ENCODE measurements at regions not wholly inside any gene's neighbourhood (a gene's known extent, or its start where the extent isn't known, plus 50 kb on each side); places are given as distances from the start of the nearest gene placed in this dataset.

DNA sequence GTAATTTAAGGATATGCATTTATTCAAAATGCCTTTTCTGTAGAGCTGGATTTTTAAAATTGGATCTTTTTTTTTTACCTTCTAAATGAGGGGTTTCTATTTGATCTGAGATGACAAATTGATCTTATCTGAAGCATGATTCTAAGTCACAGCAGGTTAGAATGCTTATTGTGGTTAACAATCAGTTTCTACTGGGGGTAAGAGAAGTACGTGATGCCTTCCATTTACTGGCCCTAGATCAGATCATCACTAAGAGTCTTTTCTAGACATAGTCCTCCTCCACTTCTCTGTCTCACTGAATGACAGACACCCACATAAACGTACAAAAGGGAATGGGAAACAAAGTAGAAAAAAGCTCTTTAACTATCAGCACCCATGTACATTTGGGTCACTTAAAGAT is 231.9 kb downstream of the DMAC1 start (continued):
- no peak for TF ChIP-seq HDAC6 (IDR thresholded peaks at IDR 0.05; ENCODE audit: low read depth, low read length)
- TF ChIP-seq EGR1 (IDR thresholded peaks at IDR 0.05; ENCODE audit: borderline replicate concordance, low read depth, low read length), result no peak
- TF ChIP-seq BACH1 (IDR thresholded peaks at IDR 0.05; ENCODE audit: low read length), result no peak
- no peak for TF ChIP-seq TBP (IDR thresholded peaks at IDR 0.05; ENCODE audit: low read depth, low read length)
- no peak for TF ChIP-seq KDM4A (IDR thresholded peaks at IDR 0.05; ENCODE audit: low read depth, low read length, severe bottlenecking)

All from H1 (cell line).